SH-SY5Y (cell line): ENCODE measurements at regions not wholly inside any gene's neighbourhood (a gene's known extent, or its start where the extent isn't known, plus 50 kb on each side); places are given as distances from the start of the nearest gene placed in this dataset.

ENCODE experiments used
- GATA2 ChIP-seq: IDR thresholded peaks from 2 replicates; pipeline ENCODE4 v1.6.1; 2011; ENCODE audit warnings: mild to moderate bottlenecking, low read depth, low read length
- GATA3 ChIP-seq: IDR thresholded peaks from 2 replicates; pipeline ENCODE4 v1.6.1; 2011; ENCODE audit warnings: low read depth, mild to moderate bottlenecking, low read length, moderate library complexity

DNA sequence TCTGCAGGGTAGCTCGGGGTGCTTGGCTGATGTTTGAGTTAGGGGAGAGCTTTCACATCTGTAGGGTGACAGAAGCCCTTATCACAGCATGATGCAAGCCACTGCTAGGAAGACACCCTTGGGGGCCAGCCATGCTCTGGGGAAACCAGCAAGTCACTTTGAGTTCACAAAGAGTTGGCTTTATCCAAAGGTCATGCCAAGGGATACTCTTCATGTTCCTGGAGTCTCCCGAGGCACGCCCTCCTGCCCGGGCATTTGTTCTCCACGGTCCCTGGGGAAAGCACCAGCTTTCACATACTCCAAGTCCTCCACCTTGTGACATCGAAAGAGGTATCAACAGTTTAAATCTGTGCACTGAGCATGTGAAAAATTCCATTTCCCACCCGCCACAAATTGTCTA lies 227.7 kb downstream of the VAPA start:
- no peak for TF ChIP-seq GATA3
- no peak for TF ChIP-seq GATA2
